NOMO-1 treated with DMSO at 0.1 percent for 48 hours (cell line): ENCODE measurements at regions not wholly inside any gene's neighbourhood (a gene's known extent, or its start where the extent isn't known, plus 50 kb on each side); places are given as distances from the start of the nearest gene placed in this dataset.
A peak's percentile ranks its signal among the peaks of the same experiment; 100 is the strongest.
"Not testable (repeated sequence)": the region's sequence is repeated elsewhere in the genome, so short reads cannot be mapped to it uniquely, and the experiment has no call there.

ENCODE experiments used
- DNase-seq: peaks from one replicate; lab custom pipeline; 2025; ENCODE audit not compliant: unreplicated experiment; lab: John Stamatoyannopoulos, UW

- no peak for DNase-seq
These were observed 152.9 kb upstream of the ANKFN1 start for GRCh38 chr17:56000411-56000810.

GRCh38 chr17:56002656-56003055 lies 150.6 kb upstream of the ANKFN1 start:
- DNase-seq = not testable (repeated sequence)

GRCh38 chr17:56009795-56010651 lies 143.3 kb upstream of the ANKFN1 start:
- DNase-seq = peak; percentile 27

- no peak for DNase-seq
These were observed 141.7 kb upstream of the ANKFN1 start for GRCh38 chr17:56011406-56012131.

- DNase-seq = no peak
These were observed 135.1 kb upstream of the ANKFN1 start for GRCh38 chr17:56018211-56018610.

GRCh38 chr17:56020369-56020768 lies 132.9 kb upstream of the ANKFN1 start:
- no peak for DNase-seq

GRCh38 chr17:56021681-56022190 lies 131.5 kb upstream of the ANKFN1 start:
- no peak for DNase-seq

- DNase-seq = no peak
These were observed 129.4 kb upstream of the ANKFN1 start for GRCh38 chr17:56023851-56024250.

- DNase-seq = peak; percentile 12
These were observed 126.4 kb upstream of the ANKFN1 start for GRCh38 chr17:56026915-56027314.

GRCh38 chr17:56028837-56029236 lies 124.4 kb upstream of the ANKFN1 start:
- no peak for DNase-seq

- DNase-seq = no peak
These were observed 123.2 kb upstream of the ANKFN1 start for GRCh38 chr17:56030009-56030624.

GRCh38 chr17:56031636-56032035 lies 121.6 kb upstream of the ANKFN1 start:
- DNase-seq = peak; percentile 82

- DNase-seq = no peak
These were observed 119.1 kb upstream of the ANKFN1 start for GRCh38 chr17:56034197-56034635.

- no peak for DNase-seq
These were observed 115.1 kb upstream of the ANKFN1 start for GRCh38 chr17:56038131-56038530.

GRCh38 chr17:56045872-56046271 lies 107.4 kb upstream of the ANKFN1 start:
- DNase-seq = no peak

GRCh38 chr17:56047331-56047730 lies 105.9 kb upstream of the ANKFN1 start:
- DNase-seq = no peak

GRCh38 chr17:56057869-56058268 lies 95.4 kb upstream of the ANKFN1 start:
- DNase-seq = no peak

GRCh38 chr17:56064506-56064905 lies 88.8 kb upstream of the ANKFN1 start:
- no peak for DNase-seq

- no peak for DNase-seq
These were observed 78.8 kb upstream of the ANKFN1 start for GRCh38 chr17:56074361-56074890.

- no peak for DNase-seq
These were observed 76.3 kb upstream of the ANKFN1 start for GRCh38 chr17:56076980-56077379.

- DNase-seq = no peak
These were observed 69.8 kb upstream of the ANKFN1 start for GRCh38 chr17:56083475-56083874.
